ENCODE measurements at regions not wholly inside any gene's neighbourhood (a gene's known extent, or its start where the extent isn't known, plus 50 kb on each side); places are given as distances from the start of the nearest gene placed in this dataset.

GRCh38 chr6:85252085-85252484 lies 197.8 kb upstream of the NT5E start:
- intact Hi-C loops (cut with micrococcal nuclease), result no loop called here
- no peak overlapping the region for H2AFZ ChIP-seq (ENCODE audit: insufficient read depth, low read depth, low read length, poor library complexity, severe bottlenecking)
- no peak overlapping the region for H3K9ac ChIP-seq (ENCODE audit: insufficient read depth, low read length, poor library complexity, severe bottlenecking)
- peaks cover 3 to 12% (median 7%) of the 10 kb centered on the region in 7 donors for H3K9me3 Mint-ChIP-seq
- no peaks in the 10 kb centered on the region for H3K36me3 ChIP-seq (replicated peaks in 1 of 2; ENCODE audit: control insufficient read depth in 1 of 2, insufficient read depth in 2 of 2, low read length in 2 of 2)
- no peak for TF ChIP-seq CTCF (IDR thresholded peaks at IDR 0.05)
- DNase-seq, result no peak
- H3K4me3 Mint-ChIP-seq, result no peak overlapping the region
- peaks cover 8 to 17% of the 10 kb centered on the region in 2 donors for H3K9me3 ChIP-seq (replicated peaks in 1 of 2; ENCODE audit: control insufficient read depth in 1 of 2, insufficient read depth in 1 of 2, low read length in 2 of 2)
- H3K79me2 ChIP-seq (ENCODE audit: insufficient read depth, low read length), result no peaks in the 10 kb centered on the region
- H3K36me3 Mint-ChIP-seq, result no peaks in the 10 kb centered on the region
- no peak overlapping the region for H3K27ac Mint-ChIP-seq
- H3K27me3 ChIP-seq (ENCODE audit: control insufficient read depth in 2 of 2, insufficient read depth in 2 of 2, low read length in 2 of 2), result no peaks in the 10 kb centered on the region
- WGBS (ENCODE audit: insufficient coverage), result no CpG with 5 or more reads among the region's 2 CpGs
- H3K27me3 Mint-ChIP-seq (ENCODE audit: low read depth in 3 of 3), result peaks cover 0 to 2% (median 0%) of the 10 kb centered on the region in 3 donors
- no peaks in the 10 kb centered on the region for H3K4me1 ChIP-seq (ENCODE audit: control insufficient read depth in 1 of 2, insufficient read depth in 2 of 2, low read length in 2 of 2)
- no peaks in the 10 kb centered on the region for H4K20me1 ChIP-seq (ENCODE audit: insufficient read depth, low read length)
- H3K27ac ChIP-seq (ENCODE audit: low read depth in 1 of 2, low read length in 2 of 2), result no peak overlapping the region
- no peaks in the 10 kb centered on the region for H3K4me1 Mint-ChIP-seq
- no peak overlapping the region for H3K4me2 ChIP-seq (replicated peaks; ENCODE audit: extremely low read depth, low read length, poor library complexity, severe bottlenecking)
- no peak overlapping the region for H3K4me3 ChIP-seq (replicated peaks in 1 of 3; ENCODE audit: low read depth in 2 of 3, low read length in 3 of 3)

- DNase-seq, result no peak
- no peak for TF ChIP-seq CTCF (IDR thresholded peaks at IDR 0.05)
- no peaks in the 10 kb centered on the region for H3K27me3 ChIP-seq (ENCODE audit: control insufficient read depth in 2 of 2, insufficient read depth in 2 of 2, low read length in 2 of 2)
- Mint-ChIP-seq H3K27ac (no peak overlapping the region), H3K9me3 (peaks cover 3 to 12% (median 7%) of the 10 kb centered on the region in 7 donors), H3K27me3 (ENCODE audit: low read depth in 3 of 3) (peaks cover 0 to 2% (median 0%) of the 10 kb centered on the region in 3 donors), H3K36me3 (no peaks in the 10 kb centered on the region), H3K4me1 (no peaks in the 10 kb centered on the region), H3K4me3 (no peak overlapping the region)
- no peaks in the 10 kb centered on the region for H3K4me1 ChIP-seq (ENCODE audit: control insufficient read depth in 1 of 2, insufficient read depth in 2 of 2, low read length in 2 of 2)
- WGBS (ENCODE audit: insufficient coverage), result no CpG with 5 or more reads among the region's 1 CpG
- intact Hi-C loops (cut with micrococcal nuclease), result no loop called here
- H4K20me1 ChIP-seq (ENCODE audit: insufficient read depth, low read length), result no peaks in the 10 kb centered on the region
- H3K79me2 ChIP-seq (ENCODE audit: insufficient read depth, low read length), result no peaks in the 10 kb centered on the region
- H3K36me3 ChIP-seq (replicated peaks in 1 of 2; ENCODE audit: control insufficient read depth in 1 of 2, insufficient read depth in 2 of 2, low read length in 2 of 2), result no peaks in the 10 kb centered on the region
- H3K4me2 ChIP-seq (replicated peaks; ENCODE audit: extremely low read depth, low read length, poor library complexity, severe bottlenecking), result no peak overlapping the region
- no peak overlapping the region for H3K27ac ChIP-seq (ENCODE audit: low read depth in 1 of 2, low read length in 2 of 2)
- H2AFZ ChIP-seq (ENCODE audit: insufficient read depth, low read depth, low read length, poor library complexity, severe bottlenecking), result no peak overlapping the region
- no peak overlapping the region for H3K9ac ChIP-seq (ENCODE audit: insufficient read depth, low read length, poor library complexity, severe bottlenecking)
- H3K9me3 ChIP-seq (replicated peaks in 1 of 2; ENCODE audit: control insufficient read depth in 1 of 2, insufficient read depth in 1 of 2, low read length in 2 of 2), result peaks cover 7 to 17% of the 10 kb centered on the region in 2 donors
- no peak overlapping the region for H3K4me3 ChIP-seq (replicated peaks in 1 of 3; ENCODE audit: low read depth in 2 of 3, low read length in 3 of 3)
These were observed 198.6 kb upstream of the NT5E start for GRCh38 chr6:85251300-85251699.

All from CD14-positive monocyte (primary cell).